GM12878 (cell line): ENCODE measurements at regions not wholly inside any gene's neighbourhood (a gene's known extent, or its start where the extent isn't known, plus 50 kb on each side); places are given as distances from the start of the nearest gene placed in this dataset.
"Not testable (repeated sequence)": the region's sequence is repeated elsewhere in the genome, so short reads cannot be mapped to it uniquely, and the experiment has no call there.

ENCODE experiments used
- ATAC-seq: fragments of 200-7000 bp; cut with Tn5 transposase; 3 replicates; pipeline ENCODE4 v1.9.1; 2020; ENCODE audit warnings: mild to moderate bottlenecking, moderate library complexity
- BruUV-seq: library from RNA; stranded (reverse); fragments of 400-500 nt; replicated peaks from 2 replicates; lab custom pipeline; 2021; lab: Mats Ljungman, UMichigan
- CTCF ChIA-PET: fragments of 300-600 bp; sonication (Branson Sonifier 250); formaldehyde crosslinking; extraction: SDS; loops from one replicate; lab custom pipeline; 2021; ENCODE audit warnings: inconsistent platforms; lab: Yijun Ruan, JAX
- POLR2A ChIA-PET: fragments of 350-600 bp; formaldehyde crosslinking; extraction: SDS; loops from one replicate; lab custom pipeline; 2021; ENCODE audit warnings: inconsistent platforms; lab: Charles Lee
- RAD21 ChIA-PET: fragments of 300-600 bp; sonication (Branson Sonifier 250); formaldehyde crosslinking; loops from one replicate; lab custom pipeline; 2023; ENCODE audit warnings: antibody characterized with exemption; ENCODE audit not compliant: unreplicated experiment; lab: Charles Lee
- SMC1A ChIA-PET: fragments of 300-600 bp; sonication (Branson Sonifier 250); formaldehyde crosslinking; loops from one replicate; lab custom pipeline; 2023; ENCODE audit not compliant: unreplicated experiment, uncharacterized antibody; lab: Charles Lee
- DNase-seq: peaks from one replicate; pipeline ENCODE4 v3.0.0-alpha.2; 2011; ENCODE audit warnings: low read depth, low spot score
- FAIRE-seq: peaks from 3 replicates; lab custom pipeline; 2011; peaks lifted over from hg19 to GRCh38; lab: Jason Lieb, UNC
- H2AFZ ChIP-seq: 2 replicates; pipeline ENCODE4 v1.6.0; 2011; ENCODE audit warnings: low read depth, low read length, control low read depth; ENCODE audit not compliant: control insufficient read depth
- H3K27ac ChIP-seq: 2 replicates; pipeline ENCODE4 v1.5.1; 2011; ENCODE audit warnings: control low read depth; ENCODE audit not compliant: control insufficient read depth, insufficient read depth
- H3K27me3 ChIP-seq, 2 experiments: replicated peaks in 1 of 2; 2 replicates each; pipeline versions ENCODE4 v1.6.0 to v1.6.1; 2011; ENCODE audit warnings: low read length in 1 of 2; ENCODE audit not compliant: control insufficient read depth in 2 of 2, insufficient read depth in 2 of 2
- H3K36me3 ChIP-seq, 2 experiments: 2 replicates each; pipeline ENCODE4 v1.5.1; 2011; ENCODE audit warnings: low read length in 1 of 2; ENCODE audit not compliant: control insufficient read depth in 2 of 2, insufficient read depth in 2 of 2
- H3K4me1 ChIP-seq: 2 replicates; pipeline ENCODE4 v1.6.1; 2011; ENCODE audit warnings: mild to moderate bottlenecking, low read length, moderate library complexity, mixed read lengths; ENCODE audit not compliant: control insufficient read depth, insufficient read depth
- H3K4me2 ChIP-seq: 2 replicates; pipeline ENCODE4 v1.6.0; 2011; ENCODE audit warnings: control low read depth; ENCODE audit not compliant: control insufficient read depth, insufficient read depth
- H3K4me3 ChIP-seq: fragments of 200-600 bp; sonication (generic); 2 replicates; pipeline ENCODE4 v1.5.1; 2016
- H3K79me2 ChIP-seq: 2 replicates; pipeline ENCODE4 v1.6.0; 2011; ENCODE audit warnings: low read length; ENCODE audit not compliant: control insufficient read depth, insufficient read depth
- H3K9ac ChIP-seq: 2 replicates; pipeline ENCODE4 v1.8.0; 2011; ENCODE audit warnings: low read length, control low read depth, mixed read lengths; ENCODE audit not compliant: control insufficient read depth, insufficient read depth
- H3K9me3 ChIP-seq: replicated peaks from 3 replicates; pipeline ENCODE4 v1.5.1; 2011; ENCODE audit warnings: mild to moderate bottlenecking, low read length; ENCODE audit not compliant: control insufficient read depth, insufficient read depth
- H4K20me1 ChIP-seq: 2 replicates; pipeline ENCODE4 v1.6.0; 2011; ENCODE audit not compliant: control insufficient read depth, insufficient read depth
- WGBS: methylation state at CpG from one replicate; pipeline ENCODE4 v1.1.6; 2016; ENCODE audit warnings: low lambda C conversion rate; ENCODE audit not compliant: insufficient replicate concordance, insufficient coverage; ENCODE audit errors: missing lambda C conversion rate; 5-methylcytosine and 5-hydroxymethylcytosine counted together
- in situ Hi-C: fragments of 300-500 bp; cut with MboI; formaldehyde crosslinking; loops from 9 replicates; pipeline ENCODE4 v1.14.3; 2018; ENCODE audit warnings: mixed read lengths
- intact Hi-C: fragments of 100-400 bp; cut with micrococcal nuclease; formaldehyde crosslinking; loops from one replicate; pipeline ENCODE4 v1.14.2; 2022; ENCODE audit not compliant: unreplicated experiment

DNA sequence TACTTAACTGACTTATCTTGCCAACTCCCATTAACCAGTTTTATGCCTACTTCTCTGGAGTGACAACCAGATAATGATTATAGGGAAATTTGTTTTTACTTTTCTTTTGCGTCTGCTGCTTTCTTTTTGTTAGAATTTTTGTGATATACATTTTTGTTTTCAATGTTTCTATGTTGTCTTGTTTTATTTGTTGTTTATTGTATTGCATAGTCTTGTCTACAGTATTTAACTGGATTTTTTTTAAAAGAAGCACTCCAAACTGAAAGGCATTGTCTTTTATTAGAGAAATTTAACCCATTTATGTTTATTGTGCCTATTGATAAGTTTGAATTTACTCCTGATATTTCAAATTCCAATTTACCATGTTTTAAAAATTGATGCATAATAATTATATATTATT, 264.9 kb downstream of the NPIPA7 start:
- intact Hi-C loops, SMC1A ChIA-PET, ATAC-seq, H2AFZ ChIP-seq, FAIRE-seq, H3K27ac ChIP-seq, H3K27me3 ChIP-seq, H3K4me3 ChIP-seq, H3K9me3 ChIP-seq, CTCF ChIA-PET, in situ Hi-C loops, H3K4me1 ChIP-seq, POLR2A ChIA-PET, RAD21 ChIA-PET, DNase-seq, H3K79me2 ChIP-seq, BruUV-seq, H4K20me1 ChIP-seq, H3K4me2 ChIP-seq, H3K36me3 ChIP-seq, H3K9ac ChIP-seq: not testable (repeated sequence)
- 60% methylated on average over 1 of the region's 1 CpG for WGBS

DNA sequence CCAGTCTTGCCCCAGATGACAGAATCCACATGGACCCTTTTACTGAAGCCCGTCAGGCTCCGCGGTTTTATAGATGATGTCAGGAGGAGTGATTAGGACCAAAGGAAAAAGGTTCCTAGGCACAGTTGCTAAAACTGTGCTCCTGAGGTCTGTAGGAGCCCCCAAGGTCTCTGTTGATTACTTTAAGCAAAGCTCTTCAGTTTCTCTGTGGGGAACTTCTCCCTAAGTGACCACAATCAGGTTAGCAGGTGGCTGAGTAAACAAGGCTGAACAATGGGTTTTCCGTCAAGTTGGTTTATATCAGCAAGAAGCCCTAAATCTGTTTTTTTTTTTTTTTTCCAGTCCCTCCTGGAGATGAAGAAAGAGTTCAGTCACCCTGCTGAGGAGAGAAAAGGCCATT, 269.1 kb downstream of the NPIPA7 start:
- POLR2A ChIA-PET, ATAC-seq, in situ Hi-C loops, BruUV-seq, H3K4me3 ChIP-seq, H3K27ac ChIP-seq, H2AFZ ChIP-seq, H3K36me3 ChIP-seq, intact Hi-C loops, FAIRE-seq, SMC1A ChIA-PET, DNase-seq, H3K4me1 ChIP-seq, H3K79me2 ChIP-seq, H3K27me3 ChIP-seq, H3K9ac ChIP-seq, H3K4me2 ChIP-seq, CTCF ChIA-PET, H4K20me1 ChIP-seq, RAD21 ChIA-PET, H3K9me3 ChIP-seq: not testable (repeated sequence)
- no CpG with 5 or more reads among the region's 4 CpGs for WGBS

DNA sequence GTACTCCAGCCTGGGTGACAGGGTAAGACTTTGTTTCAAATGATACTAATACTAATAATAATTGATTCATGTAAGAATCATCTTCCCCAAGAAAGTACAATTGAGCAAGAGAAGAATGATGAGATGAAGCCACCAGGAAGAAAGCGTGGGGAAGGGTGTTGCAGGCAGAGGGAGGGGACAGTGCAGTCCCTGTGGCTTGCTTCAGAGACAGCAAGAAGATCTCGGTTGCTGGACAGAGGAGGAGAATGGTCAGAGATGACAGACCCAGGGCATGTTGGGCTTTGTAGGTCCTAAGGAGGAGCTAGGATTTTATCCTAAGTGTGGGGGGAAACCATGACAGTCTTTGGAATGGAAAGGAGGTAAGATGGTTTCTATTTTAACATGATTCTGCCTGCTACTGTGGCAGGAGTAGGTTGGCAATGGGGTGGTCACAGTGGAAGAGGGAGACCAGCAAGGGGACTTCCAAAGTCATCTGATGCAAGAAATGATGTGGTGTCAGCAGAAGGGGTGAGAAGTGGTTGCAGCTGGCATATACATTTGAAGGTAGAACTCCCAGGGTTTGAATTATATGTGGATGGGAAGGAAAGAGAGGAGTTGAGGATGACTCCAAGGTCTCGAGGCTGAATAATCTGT, 293.4 kb downstream of the NPIPA7 start:
- H3K4me1 ChIP-seq, DNase-seq, H3K9ac ChIP-seq, H4K20me1 ChIP-seq, H3K4me2 ChIP-seq, H3K4me3 ChIP-seq, POLR2A ChIA-PET, FAIRE-seq, H3K27me3 ChIP-seq, H3K9me3 ChIP-seq, H3K27ac ChIP-seq, H2AFZ ChIP-seq, in situ Hi-C loops, H3K36me3 ChIP-seq, CTCF ChIA-PET, SMC1A ChIA-PET, intact Hi-C loops, BruUV-seq, H3K79me2 ChIP-seq, RAD21 ChIA-PET: not testable (repeated sequence)
- WGBS = no CpG with 5 or more reads among the region's 3 CpGs
- ATAC-seq = peak; percentile 61

DNA sequence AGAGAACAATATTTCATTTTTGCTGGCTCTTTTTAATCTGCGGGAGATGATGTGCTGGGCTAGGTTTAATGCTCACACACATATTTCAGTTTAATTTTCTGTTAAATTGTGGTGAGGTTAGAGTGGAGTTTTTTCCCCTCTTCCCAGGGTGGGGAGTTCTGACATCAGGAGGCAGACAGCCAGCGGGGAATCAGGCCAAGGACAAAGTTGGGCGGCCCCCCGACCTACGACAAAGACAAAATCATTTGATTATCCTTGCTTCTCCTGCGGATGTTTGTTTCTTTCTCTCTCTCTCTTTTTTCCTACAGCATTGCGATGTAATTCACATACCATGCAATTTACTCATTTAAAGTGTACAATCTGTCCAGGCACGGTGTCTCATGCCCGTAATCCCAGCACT, 295.9 kb downstream of the NPIPA7 start:
- H3K27ac ChIP-seq, DNase-seq, H3K36me3 ChIP-seq, RAD21 ChIA-PET, POLR2A ChIA-PET, BruUV-seq, ATAC-seq, H3K79me2 ChIP-seq, H3K4me1 ChIP-seq, H3K27me3 ChIP-seq, H3K9ac ChIP-seq, H3K9me3 ChIP-seq, H4K20me1 ChIP-seq, intact Hi-C loops, H3K4me3 ChIP-seq, SMC1A ChIA-PET, in situ Hi-C loops, FAIRE-seq, CTCF ChIA-PET, H3K4me2 ChIP-seq, H2AFZ ChIP-seq: not testable (repeated sequence)
- no CpG with 5 or more reads among the region's 9 CpGs for WGBS
